CD4-positive, alpha-beta T cell (primary cell): ENCODE measurements at regions not wholly inside any gene's neighbourhood (a gene's known extent, or its start where the extent isn't known, plus 50 kb on each side); places are given as distances from the start of the nearest gene placed in this dataset.
"Not testable (repeated sequence)": the region's sequence is repeated elsewhere in the genome, so short reads cannot be mapped to it uniquely, and the experiment has no call there.

Source experiments
- ATAC-seq: fragments of 200-7000 bp; cut with Tn5 transposase; one replicate; pipeline ENCODE4 v1.10.0; 2022; ENCODE audit warnings: mild to moderate bottlenecking; ENCODE audit not compliant: poor library complexity
- CTCF ChIA-PET: fragments of 350-600 bp; sonication (Branson Sonifier 250); formaldehyde crosslinking; loops from one replicate; lab custom pipeline; 2021; ENCODE audit warnings: antibody characterized with exemption, inconsistent platforms; lab: Charles Lee
- POLR2A ChIA-PET: fragments of 350-600 bp; sonication (Branson Sonifier 250); formaldehyde crosslinking; loops from one replicate; lab custom pipeline; 2021; ENCODE audit warnings: antibody characterized with exemption, inconsistent platforms; lab: Charles Lee
- DNase-seq, 14 experiments: peaks; one replicate each; pipeline ENCODE4 v3.0.0-alpha.2; 2013 to 2020; ENCODE audit warnings: mixed read lengths in 2 of 14
- H3K27ac ChIP-seq, 2 donors: one replicate each; pipeline versions ENCODE4 v1.5.1 to v1.7.0; 2013; ENCODE audit warnings: low read length in 2 of 2, low read depth in 1 of 2, mild to moderate bottlenecking in 1 of 2
- H3K27me3 ChIP-seq, 2 experiments: 1 replicate in 1 of 2; 2 replicates in 1 of 2; pipeline versions ENCODE4 v1.6.1 to v1.7.0; 2013; ENCODE audit warnings: low read length in 2 of 2, control low read depth in 1 of 2, mild to moderate bottlenecking in 1 of 2, moderate library complexity in 1 of 2; ENCODE audit not compliant: insufficient read depth in 2 of 2, control insufficient read depth in 1 of 2
- H3K36me3 ChIP-seq: one replicate; pipeline ENCODE4 v1.6.1; 2013; ENCODE audit warnings: low read length, control low read depth; ENCODE audit not compliant: insufficient read depth
- H3K4me1 ChIP-seq: one replicate; pipeline ENCODE4 v1.6.1; 2013; ENCODE audit warnings: low read length, control low read depth; ENCODE audit not compliant: insufficient read depth
- H3K4me3 ChIP-seq: one replicate; pipeline ENCODE4 v1.5.1; 2013; ENCODE audit warnings: mild to moderate bottlenecking, low read length, moderate library complexity
- H3K9me3 ChIP-seq, 2 experiments: 1 replicate in 1 of 2; 2 replicates in 1 of 2; pipeline versions ENCODE4 v1.6.1 to v1.7.0; 2013; ENCODE audit warnings: low read length in 2 of 2, mild to moderate bottlenecking in 2 of 2, control low read depth in 1 of 2, moderate library complexity in 1 of 2; ENCODE audit not compliant: control insufficient read depth in 1 of 2, insufficient read depth in 1 of 2
- H3K27ac Mint-ChIP-seq: one replicate; pipeline ENCODE4 v1.8.0; 2020; ENCODE audit warnings: mixed read lengths
- H3K27me3 Mint-ChIP-seq: one replicate; pipeline ENCODE4 v1.8.0; 2021; ENCODE audit warnings: mixed read lengths
- H3K36me3 Mint-ChIP-seq: one replicate; pipeline ENCODE4 v1.8.0; 2021; ENCODE audit warnings: low read depth, mixed read lengths
- H3K4me1 Mint-ChIP-seq: one replicate; pipeline ENCODE4 v1.8.0; 2021; ENCODE audit warnings: low read depth, mixed read lengths
- H3K4me3 Mint-ChIP-seq: one replicate; pipeline ENCODE4 v1.8.0; 2020; ENCODE audit warnings: mild to moderate bottlenecking, mixed read lengths
- H3K9me3 Mint-ChIP-seq: one replicate; pipeline ENCODE4 v1.8.0; 2020; ENCODE audit warnings: mixed read lengths
- intact Hi-C, 2 experiments: fragments of 100-400 bp; cut with DNase I in 1 of 2; cut with micrococcal nuclease in 1 of 2; formaldehyde crosslinking; loops; one replicate each; pipeline versions ENCODE4 v1.15.1 to v1.9.0; 2023 to 2025; cut with DNase I, micrococcal nuclease
- TF ChIP-seq, protein P1 (sequence below): fragments of 200-600 bp; IDR thresholded peaks from one replicate; pipeline ENCODE4 v1.8.0; 2022; ENCODE audit warnings: antibody characterized with exemption, mild to moderate bottlenecking

DNA sequence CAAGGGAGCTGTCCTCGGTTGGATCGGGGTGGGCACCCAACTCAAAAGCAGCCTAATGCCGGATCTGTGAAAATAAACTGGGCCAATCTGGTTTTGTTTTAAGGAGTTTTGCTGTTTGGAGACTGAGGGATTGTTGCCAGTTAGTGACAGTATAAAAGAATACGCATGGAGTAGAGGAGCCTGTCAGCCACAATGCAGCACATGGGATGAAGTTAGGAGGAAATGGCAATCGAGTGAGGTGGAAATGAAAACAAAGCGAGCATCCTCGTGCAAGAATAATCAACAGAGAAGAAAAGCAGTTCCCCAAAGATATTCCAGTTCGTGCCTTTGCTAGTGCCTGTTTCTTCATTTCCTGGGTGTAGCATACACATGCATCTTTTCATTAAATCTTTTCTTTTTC lies 108.4 kb upstream of the RORA start:
- no peaks in the 10 kb centered on the region for H3K36me3 Mint-ChIP-seq
- ATAC-seq (no peak), DNase-seq (no peak)
- Histone ChIP-seq H3K27ac (no peak overlapping the region), H3K27me3 (peaks cover 0 to 14% of the 10 kb centered on the region in 2 experiments), H3K9me3 (peaks cover 0 to 4% of the 10 kb centered on the region in 2 experiments), H3K36me3 (no peaks in the 10 kb centered on the region), H3K4me3 (no peak overlapping the region), H3K4me1 (no peaks in the 10 kb centered on the region)
- no peak overlapping the region for H3K27ac Mint-ChIP-seq
- H3K4me1 Mint-ChIP-seq = no peaks in the 10 kb centered on the region
- H3K27me3 Mint-ChIP-seq = peaks cover 42% of the 10 kb centered on the region
- ChIA-PET POLR2A (no interaction called here), CTCF (no interaction called here)
- TF ChIP-seq, protein P1, sequence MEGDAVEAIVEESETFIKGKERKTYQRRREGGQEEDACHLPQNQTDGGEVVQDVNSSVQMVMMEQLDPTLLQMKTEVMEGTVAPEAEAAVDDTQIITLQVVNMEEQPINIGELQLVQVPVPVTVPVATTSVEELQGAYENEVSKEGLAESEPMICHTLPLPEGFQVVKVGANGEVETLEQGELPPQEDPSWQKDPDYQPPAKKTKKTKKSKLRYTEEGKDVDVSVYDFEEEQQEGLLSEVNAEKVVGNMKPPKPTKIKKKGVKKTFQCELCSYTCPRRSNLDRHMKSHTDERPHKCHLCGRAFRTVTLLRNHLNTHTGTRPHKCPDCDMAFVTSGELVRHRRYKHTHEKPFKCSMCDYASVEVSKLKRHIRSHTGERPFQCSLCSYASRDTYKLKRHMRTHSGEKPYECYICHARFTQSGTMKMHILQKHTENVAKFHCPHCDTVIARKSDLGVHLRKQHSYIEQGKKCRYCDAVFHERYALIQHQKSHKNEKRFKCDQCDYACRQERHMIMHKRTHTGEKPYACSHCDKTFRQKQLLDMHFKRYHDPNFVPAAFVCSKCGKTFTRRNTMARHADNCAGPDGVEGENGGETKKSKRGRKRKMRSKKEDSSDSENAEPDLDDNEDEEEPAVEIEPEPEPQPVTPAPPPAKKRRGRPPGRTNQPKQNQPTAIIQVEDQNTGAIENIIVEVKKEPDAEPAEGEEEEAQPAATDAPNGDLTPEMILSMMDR = no peak
- H3K9me3 Mint-ChIP-seq = no peaks in the 10 kb centered on the region
- H3K4me3 Mint-ChIP-seq = no peak overlapping the region
- intact Hi-C loops = no loop called here

DNA sequence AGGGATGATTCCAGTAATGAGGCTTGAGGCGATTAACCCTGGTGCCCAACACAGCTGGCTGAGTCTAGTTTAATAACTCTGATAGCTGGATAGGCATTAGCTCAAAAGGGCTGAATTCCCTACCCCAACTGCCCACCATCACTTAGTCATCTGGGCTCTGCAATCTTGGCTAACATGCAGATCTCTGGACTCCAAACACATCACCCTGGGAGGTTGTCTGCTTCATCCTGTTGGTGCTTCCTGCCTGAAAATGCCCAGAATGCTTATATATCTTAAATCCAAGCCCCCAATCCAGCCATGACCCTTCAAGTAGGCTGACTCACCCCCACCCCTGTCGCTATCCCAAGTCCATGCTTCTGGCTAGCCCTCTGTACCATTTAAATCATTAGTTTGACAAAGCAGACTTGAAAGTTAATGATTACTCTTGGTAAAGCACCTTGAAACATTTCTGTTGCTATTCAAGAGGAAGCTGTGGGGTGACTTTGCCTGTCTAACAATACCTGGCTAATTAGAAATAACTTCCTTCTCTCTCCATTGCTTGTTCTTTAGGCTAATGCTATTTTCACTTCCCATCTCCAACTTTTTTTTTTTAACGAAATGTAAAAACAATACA lies 107.0 kb upstream of the RORA start:
- ChIA-PET CTCF (no interaction called here), POLR2A (no interaction called here)
- H3K4me1 Mint-ChIP-seq = no peaks in the 10 kb centered on the region
- H3K9me3 ChIP-seq = peaks cover 0 to 4% of the 10 kb centered on the region in 2 experiments
- peaks cover 56% of the 10 kb centered on the region for H3K27me3 Mint-ChIP-seq
- H3K4me3 Mint-ChIP-seq = no peak overlapping the region
- no peak overlapping the region for H3K4me3 ChIP-seq
- TF ChIP-seq, protein P1 = no peak
- DNase-seq (no peak), ATAC-seq (no peak)
- H3K36me3 ChIP-seq = no peaks in the 10 kb centered on the region
- no peaks in the 10 kb centered on the region for H3K9me3 Mint-ChIP-seq
- intact Hi-C loops = no loop called here
- no peaks in the 10 kb centered on the region for H3K36me3 Mint-ChIP-seq
- no peak overlapping the region for H3K27ac Mint-ChIP-seq
- no peak overlapping the region for H3K27ac ChIP-seq
- H3K27me3 ChIP-seq = peaks cover 0 to 14% of the 10 kb centered on the region in 2 experiments
- no peaks in the 10 kb centered on the region for H3K4me1 ChIP-seq

DNA sequence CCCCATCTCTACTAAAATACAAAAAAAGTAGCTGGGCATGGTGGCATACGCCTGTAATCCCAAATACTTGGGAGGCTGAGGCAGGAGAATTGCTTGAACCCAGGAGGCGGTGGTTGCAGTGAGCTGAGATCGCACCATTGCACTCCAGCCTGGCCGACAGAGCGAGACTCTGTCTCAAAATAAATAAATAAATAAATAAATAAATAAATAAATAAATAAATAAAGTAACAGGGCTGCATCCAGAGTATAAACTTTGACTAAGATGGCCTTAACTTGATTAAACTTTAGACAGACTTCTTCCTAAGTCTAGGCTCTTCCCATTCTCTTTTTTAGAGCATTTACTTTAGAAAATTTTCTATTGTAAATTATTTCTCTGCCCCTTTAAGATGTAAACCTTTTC lies 105.6 kb upstream of the RORA start:
- H3K36me3 Mint-ChIP-seq, POLR2A ChIA-PET, H3K9me3 ChIP-seq, CTCF ChIA-PET, intact Hi-C loops, H3K4me3 ChIP-seq, H3K36me3 ChIP-seq, H3K27ac Mint-ChIP-seq, H3K9me3 Mint-ChIP-seq, H3K4me1 ChIP-seq, H3K4me1 Mint-ChIP-seq, H3K4me3 Mint-ChIP-seq, H3K27ac ChIP-seq, DNase-seq, ATAC-seq: not testable (repeated sequence)
- H3K27me3 ChIP-seq = peaks cover 0 to 14% of the 10 kb centered on the region in 2 experiments
- H3K27me3 Mint-ChIP-seq = peaks cover 52% of the 10 kb centered on the region

DNA sequence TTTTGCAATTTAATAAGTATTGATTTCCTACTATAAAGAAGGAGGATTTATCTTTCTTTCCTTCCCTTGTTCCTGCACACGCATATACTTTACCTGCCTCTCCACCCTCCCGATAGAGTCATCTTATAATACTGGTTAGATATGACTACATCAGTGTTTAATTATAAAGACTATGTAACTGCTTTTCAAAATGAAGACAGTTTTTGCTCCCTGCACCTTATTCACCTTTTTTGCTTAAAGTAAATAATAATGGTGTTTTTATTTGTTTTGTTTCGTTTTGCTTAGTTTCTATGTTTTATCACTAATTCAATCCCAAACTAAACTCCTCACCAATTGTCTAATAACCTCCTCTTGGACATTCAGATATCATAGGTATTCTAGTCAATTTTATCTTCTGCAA lies 101.9 kb upstream of the RORA start:
- intact Hi-C loops = no loop called here
- Mint-ChIP-seq H3K4me3 (no peak overlapping the region), H3K36me3 (no peaks in the 10 kb centered on the region), H3K27me3 (peaks cover 36% of the 10 kb centered on the region), H3K27ac (no peak overlapping the region), H3K9me3 (no peaks in the 10 kb centered on the region), H3K4me1 (no peaks in the 10 kb centered on the region)
- no peaks in the 10 kb centered on the region for H3K4me1 ChIP-seq
- H3K27ac ChIP-seq = no peak overlapping the region
- H3K9me3 ChIP-seq = peaks cover 0 to 4% of the 10 kb centered on the region in 2 experiments
- no peaks in the 10 kb centered on the region for H3K36me3 ChIP-seq
- CTCF ChIA-PET = no interaction called here
- no peak for ATAC-seq
- no peak overlapping the region for H3K4me3 ChIP-seq
- DNase-seq = no peak
- POLR2A ChIA-PET = no interaction called here
- TF ChIP-seq, protein P1 = no peak
- H3K27me3 ChIP-seq = peaks cover 0 to 5% of the 10 kb centered on the region in 2 experiments
